Effector memory CD8-positive, alpha-beta T cell (primary cell): ENCODE measurements at regions not wholly inside any gene's neighbourhood (a gene's known extent, or its start where the extent isn't known, plus 50 kb on each side); places are given as distances from the start of the nearest gene placed in this dataset.

Source experiments
- ATAC-seq: fragments of 150-1000 bp; cut with Tn5 transposase; replicated peaks from 2 replicates; pipeline ENCODE4 v1.10.0; 2021; ENCODE audit warnings: mild to moderate bottlenecking, moderate library complexity
- DNase-seq, 3 experiments: peaks; one replicate each; pipeline ENCODE4 v3.0.0; 2021
- H3K27ac Mint-ChIP-seq, 2 donors: one replicate each; pipeline ENCODE4 v1.8.0; 2022; ENCODE audit warnings: mild to moderate bottlenecking in 2 of 2, mixed read lengths in 2 of 2, moderate library complexity in 2 of 2
- H3K27me3 Mint-ChIP-seq, 2 donors: one replicate each; pipeline ENCODE4 v1.8.0; 2022; ENCODE audit warnings: mixed read lengths in 2 of 2
- H3K36me3 Mint-ChIP-seq: one replicate; pipeline ENCODE4 v1.8.0; 2022; ENCODE audit warnings: mild to moderate bottlenecking, moderate library complexity, mixed read lengths; ENCODE audit not compliant: insufficient read depth
- H3K4me1 Mint-ChIP-seq, 2 donors: one replicate each; pipeline ENCODE4 v1.8.0; 2022; ENCODE audit warnings: low read depth in 2 of 2, mixed read lengths in 2 of 2
- H3K4me3 Mint-ChIP-seq, 2 donors: one replicate each; pipeline ENCODE4 v1.8.0; 2022; ENCODE audit warnings: mild to moderate bottlenecking in 2 of 2, mixed read lengths in 2 of 2, moderate library complexity in 2 of 2
- H3K9me3 Mint-ChIP-seq, 2 donors: one replicate each; pipeline ENCODE4 v1.8.0; 2022; ENCODE audit warnings: mixed read lengths in 2 of 2

GRCh38 chr13:99656092-99656745 lies 154.9 kb downstream of the TM9SF2 start:
- Mint-ChIP-seq H3K4me1 (peaks cover 14 to 31% of the 10 kb centered on the region in 2 donors), H3K27ac (peak overlapping the region; percentile 89 to 92), H3K9me3 (no peaks in the 10 kb centered on the region), H3K27me3 (no peaks in the 10 kb centered on the region), H3K36me3 (peaks cover 5% of the 10 kb centered on the region), H3K4me3 (peak overlapping the region; percentile 72 to 76)
- peak; percentile 80 to 84 (median 80) for DNase-seq
- ATAC-seq: peak; percentile 74

GRCh38 chr13:99655351-99656091 lies 154.2 kb downstream of the TM9SF2 start:
- Mint-ChIP-seq H3K36me3 (peaks cover 5% of the 10 kb centered on the region), H3K9me3 (no peaks in the 10 kb centered on the region), H3K27ac (peak overlapping the region; percentile 4 to 89), H3K4me3 (peak overlapping the region; percentile 72 to 76), H3K4me1 (peaks cover 14 to 31% of the 10 kb centered on the region in 2 donors), H3K27me3 (no peaks in the 10 kb centered on the region)
- ATAC-seq (no peak), DNase-seq (no peak)

- Mint-ChIP-seq H3K27me3 (no peaks in the 10 kb centered on the region), H3K36me3 (peaks cover 5% of the 10 kb centered on the region), H3K9me3 (no peaks in the 10 kb centered on the region), H3K27ac (no peak overlapping the region), H3K4me3 (no peak overlapping the region), H3K4me1 (peaks cover 14 to 27% of the 10 kb centered on the region in 2 donors)
- DNase-seq (no peak), ATAC-seq (no peak)
These were observed 152.8 kb downstream of the TM9SF2 start for GRCh38 chr13:99654076-99654475.

- no peak overlapping the region for H3K4me3 Mint-ChIP-seq
- H3K27me3 Mint-ChIP-seq: no peaks in the 10 kb centered on the region
- no peak for DNase-seq
- H3K4me1 Mint-ChIP-seq: peaks cover 12 to 22% of the 10 kb centered on the region in 2 donors
- no peak for ATAC-seq
- no peak overlapping the region for H3K27ac Mint-ChIP-seq
- H3K36me3 Mint-ChIP-seq: peaks cover 4% of the 10 kb centered on the region
- no peaks in the 10 kb centered on the region for H3K9me3 Mint-ChIP-seq
These were observed 152.3 kb downstream of the TM9SF2 start for GRCh38 chr13:99653526-99653925.

DNA sequence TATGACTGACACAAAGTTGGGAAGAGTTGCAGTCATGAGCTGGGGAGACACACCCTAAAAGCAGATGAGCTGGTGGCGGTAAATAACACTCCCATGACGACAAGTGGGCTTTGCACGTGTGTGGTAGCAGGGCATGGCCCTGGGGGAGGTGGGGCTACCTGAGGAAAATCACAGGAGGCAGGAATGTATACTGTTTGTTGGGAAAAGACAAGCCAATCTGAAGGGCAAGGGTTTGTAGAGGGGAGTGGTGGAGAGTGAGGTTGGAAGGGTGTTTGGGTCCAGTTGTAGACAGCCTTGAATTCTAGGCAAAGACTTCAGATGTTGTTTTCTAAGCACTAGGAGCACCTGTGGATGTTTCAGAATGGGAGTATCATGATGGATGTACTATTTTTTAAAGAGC lies 151.6 kb downstream of the TM9SF2 start:
- ATAC-seq (no peak), DNase-seq (no peak)
- H3K4me3 Mint-ChIP-seq: no peak overlapping the region
- H3K36me3 Mint-ChIP-seq: peaks cover 2% of the 10 kb centered on the region
- H3K9me3 Mint-ChIP-seq: no peaks in the 10 kb centered on the region
- H3K27ac Mint-ChIP-seq: peak overlapping the region in 1 of 2 donors; percentile 16
- H3K27me3 Mint-ChIP-seq: no peaks in the 10 kb centered on the region
- peaks cover 10 to 19% of the 10 kb centered on the region in 2 donors for H3K4me1 Mint-ChIP-seq

- ATAC-seq (no peak), DNase-seq (no peak)
- Mint-ChIP-seq H3K4me1 (peaks cover 3 to 14% of the 10 kb centered on the region in 2 donors), H3K27ac (no peak overlapping the region), H3K9me3 (no peaks in the 10 kb centered on the region), H3K4me3 (no peak overlapping the region), H3K36me3 (peaks cover 2% of the 10 kb centered on the region), H3K27me3 (no peaks in the 10 kb centered on the region)
These were observed 150.9 kb downstream of the TM9SF2 start for GRCh38 chr13:99652141-99652540.

DNA sequence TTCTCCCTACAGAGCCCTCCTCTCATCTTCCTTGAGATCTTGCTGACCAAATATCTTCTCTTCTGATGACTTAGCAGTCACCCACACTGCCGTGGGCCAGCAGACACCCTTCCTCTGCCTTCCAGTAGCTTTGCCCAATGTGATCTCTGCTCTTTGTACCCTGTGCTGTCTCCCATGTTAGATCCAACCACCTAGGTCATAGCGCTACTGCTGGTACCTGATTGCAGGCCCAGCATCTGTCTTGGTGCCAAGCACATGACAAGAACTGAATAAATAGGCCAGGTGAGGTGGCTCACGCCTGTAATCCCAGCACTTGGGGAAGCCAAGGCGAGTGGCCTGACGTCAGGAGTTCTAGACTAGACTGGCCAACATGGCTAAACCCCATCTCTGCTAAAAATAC lies 149.7 kb downstream of the TM9SF2 start:
- peaks cover 2% of the 10 kb centered on the region for H3K36me3 Mint-ChIP-seq
- H3K27ac Mint-ChIP-seq: no peak overlapping the region
- no peaks in the 10 kb centered on the region for H3K9me3 Mint-ChIP-seq
- H3K27me3 Mint-ChIP-seq: no peaks in the 10 kb centered on the region
- ATAC-seq (no peak), DNase-seq (no peak)
- peaks cover 0 to 3% of the 10 kb centered on the region in 2 donors for H3K4me1 Mint-ChIP-seq
- H3K4me3 Mint-ChIP-seq: no peak overlapping the region

DNA sequence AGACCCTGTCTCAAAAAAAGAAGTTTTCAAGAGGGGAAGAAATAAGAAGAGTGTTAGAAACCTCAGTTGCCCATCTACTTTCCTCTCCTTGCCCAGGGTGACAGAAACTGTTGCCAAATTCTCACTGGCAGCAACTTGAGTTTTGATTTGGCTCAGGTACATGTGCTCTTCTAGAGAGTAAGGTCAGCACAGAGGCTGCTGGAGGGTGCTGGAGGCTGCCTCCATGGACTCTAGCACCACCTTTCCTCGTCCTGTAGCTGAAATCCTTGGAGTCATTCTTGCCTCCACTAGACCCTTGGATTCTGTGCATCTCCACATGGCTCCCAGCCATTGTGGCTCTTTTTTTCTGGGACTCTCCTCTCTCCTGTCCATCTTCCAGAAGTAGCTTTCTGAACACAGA lies 149.1 kb downstream of the TM9SF2 start:
- Mint-ChIP-seq H3K27ac (no peak overlapping the region), H3K4me3 (no peak overlapping the region), H3K36me3 (peaks cover 2% of the 10 kb centered on the region), H3K27me3 (no peaks in the 10 kb centered on the region), H3K9me3 (no peaks in the 10 kb centered on the region), H3K4me1 (no peaks in the 10 kb centered on the region)
- ATAC-seq: no peak
- DNase-seq: no peak

GRCh38 chr13:99648927-99649326 lies 147.7 kb downstream of the TM9SF2 start:
- Mint-ChIP-seq H3K36me3 (no peaks in the 10 kb centered on the region), H3K27me3 (no peaks in the 10 kb centered on the region), H3K27ac (no peak overlapping the region), H3K4me3 (no peak overlapping the region), H3K4me1 (no peaks in the 10 kb centered on the region), H3K9me3 (no peaks in the 10 kb centered on the region)
- ATAC-seq: no peak
- DNase-seq: no peak

DNA sequence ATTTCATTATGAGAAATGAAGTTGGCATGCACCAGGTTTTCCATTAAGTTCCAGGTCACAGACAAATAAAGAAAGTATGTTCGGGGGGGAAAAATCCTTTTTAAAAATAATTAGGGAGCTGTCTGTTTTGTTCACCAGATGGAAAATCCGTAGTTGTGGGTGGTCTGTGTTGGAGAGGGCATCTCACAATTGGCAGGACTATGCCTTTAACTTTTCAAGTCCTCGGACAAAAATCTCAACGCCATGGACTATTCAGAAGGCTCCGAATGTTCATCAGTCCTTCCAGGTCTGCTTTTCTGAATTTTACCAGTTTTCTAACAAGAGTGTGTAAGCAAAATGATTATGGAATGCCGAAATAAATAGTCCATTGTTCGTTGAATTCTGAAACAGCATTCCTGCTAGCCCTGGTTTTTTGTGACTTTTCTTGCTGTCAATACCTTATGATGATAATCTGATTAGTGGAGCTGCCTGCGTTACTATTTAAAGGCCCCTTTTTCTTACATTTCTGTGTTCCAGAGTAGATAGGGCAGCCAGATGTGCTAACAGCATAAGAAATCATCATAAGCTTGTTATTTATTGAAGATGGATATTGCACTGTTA lies 146.9 kb downstream of the TM9SF2 start:
- Mint-ChIP-seq H3K4me1 (no peaks in the 10 kb centered on the region), H3K4me3 (no peak overlapping the region), H3K36me3 (no peaks in the 10 kb centered on the region), H3K9me3 (no peaks in the 10 kb centered on the region), H3K27me3 (no peaks in the 10 kb centered on the region), H3K27ac (no peak overlapping the region)
- no peak for ATAC-seq
- no peak for DNase-seq

GRCh38 chr13:99647596-99647985 lies 146.3 kb downstream of the TM9SF2 start:
- DNase-seq: no peak
- no peaks in the 10 kb centered on the region for H3K36me3 Mint-ChIP-seq
- no peak for ATAC-seq
- no peaks in the 10 kb centered on the region for H3K9me3 Mint-ChIP-seq
- peak overlapping the region in 1 of 2 donors; percentile 52 for H3K27ac Mint-ChIP-seq
- peaks cover 0 to 2% of the 10 kb centered on the region in 2 donors for H3K4me1 Mint-ChIP-seq
- no peaks in the 10 kb centered on the region for H3K27me3 Mint-ChIP-seq
- no peak overlapping the region for H3K4me3 Mint-ChIP-seq

DNA sequence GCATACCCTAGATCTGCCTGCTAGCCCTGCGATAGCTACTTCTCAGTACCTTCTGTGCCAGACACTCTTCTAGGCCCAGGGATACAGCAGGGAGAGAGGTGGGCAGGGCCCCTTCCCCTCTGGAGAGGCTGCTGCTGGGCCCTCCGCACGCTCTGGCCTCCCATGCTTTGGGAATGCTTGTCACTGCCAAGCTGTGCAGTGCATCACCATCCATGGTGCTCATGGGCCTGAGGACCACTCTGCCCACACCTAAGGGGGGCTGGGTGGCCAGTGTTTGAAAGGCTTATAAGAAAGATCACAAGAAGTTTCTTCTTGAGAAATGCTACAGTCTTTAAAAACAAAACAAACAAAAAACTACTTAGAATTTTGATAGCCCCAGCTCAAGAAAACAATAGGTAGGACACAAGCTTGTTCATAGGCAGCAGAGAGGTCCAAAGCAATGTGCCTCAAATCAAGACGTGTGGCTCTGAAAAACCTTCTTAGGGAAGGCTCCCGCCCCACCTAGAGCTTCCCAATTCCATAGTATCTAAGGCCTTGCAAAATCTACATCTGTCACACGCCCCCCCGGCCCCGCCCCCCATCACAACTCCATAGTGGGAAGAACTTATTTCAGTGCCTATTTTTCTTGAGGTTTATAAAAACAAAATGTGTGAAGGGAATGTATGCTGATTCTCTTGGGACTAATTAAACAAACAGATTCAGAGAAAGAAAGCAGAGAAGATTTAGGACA lies 145.8 kb downstream of the TM9SF2 start:
- H3K4me1 Mint-ChIP-seq: peaks cover 0 to 3% of the 10 kb centered on the region in 2 donors
- H3K36me3 Mint-ChIP-seq: no peaks in the 10 kb centered on the region
- DNase-seq (no peak), ATAC-seq (no peak)
- no peak overlapping the region for H3K4me3 Mint-ChIP-seq
- no peaks in the 10 kb centered on the region for H3K27me3 Mint-ChIP-seq
- no peaks in the 10 kb centered on the region for H3K9me3 Mint-ChIP-seq
- H3K27ac Mint-ChIP-seq: peak overlapping the region in 1 of 2 donors; percentile 52

- no peaks in the 10 kb centered on the region for H3K9me3 Mint-ChIP-seq
- peaks cover 0 to 3% of the 10 kb centered on the region in 2 donors for H3K4me1 Mint-ChIP-seq
- ATAC-seq: no peak
- H3K27me3 Mint-ChIP-seq: no peaks in the 10 kb centered on the region
- no peak overlapping the region for H3K4me3 Mint-ChIP-seq
- no peaks in the 10 kb centered on the region for H3K36me3 Mint-ChIP-seq
- DNase-seq: no peak
- no peak overlapping the region for H3K27ac Mint-ChIP-seq
These were observed 141.6 kb downstream of the TM9SF2 start for GRCh38 chr13:99642841-99643240.
